COR-L47 (cell line): ENCODE measurements at regions not wholly inside any gene's neighbourhood (a gene's known extent, or its start where the extent isn't known, plus 50 kb on each side); places are given as distances from the start of the nearest gene placed in this dataset.

Experiments
- DNase-seq: peaks from one replicate; lab custom pipeline; 2025; lab: John Stamatoyannopoulos, UW

DNA sequence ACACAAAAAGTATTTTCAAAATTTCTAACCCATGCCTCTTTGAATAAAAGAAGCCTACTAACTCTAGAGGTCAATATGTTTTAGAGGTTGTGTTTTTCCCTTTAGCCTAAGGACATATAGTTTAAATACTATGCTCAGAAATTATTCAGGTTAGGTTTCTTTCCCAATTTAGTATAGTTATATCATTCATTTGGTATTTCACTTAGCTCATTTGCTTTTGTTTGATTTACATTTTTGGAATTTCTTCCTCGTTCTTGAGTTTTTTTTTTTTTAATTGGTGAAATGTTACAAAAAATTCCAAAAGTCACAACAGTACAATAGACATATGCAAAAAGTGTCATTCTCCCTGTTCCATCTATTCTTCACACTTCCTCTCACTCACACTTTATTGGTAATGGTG, 371.3 kb upstream of the TNP1 start:
- DNase-seq = no peak

DNA sequence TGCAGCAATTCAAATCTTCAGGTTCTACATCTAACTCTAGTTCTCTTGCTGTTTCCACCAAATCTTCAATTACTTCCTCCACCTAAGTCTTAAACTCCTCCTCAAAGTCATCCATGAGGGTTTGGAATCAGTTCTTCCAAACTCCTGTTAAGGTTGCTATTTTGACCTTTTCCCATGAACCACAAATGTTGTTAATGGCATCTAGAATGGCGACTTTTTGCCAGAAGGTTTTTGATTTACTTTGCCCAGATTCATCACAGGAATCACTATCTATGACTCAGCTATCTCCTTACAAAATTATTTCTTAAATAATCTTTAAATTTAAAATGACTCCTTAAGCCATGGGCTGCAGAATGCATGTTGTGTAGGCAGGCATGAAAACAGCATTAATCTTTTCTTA, 368.9 kb upstream of the TNP1 start:
- DNase-seq = no peak

GRCh38 chr2:217227794-217228193, 367.9 kb upstream of the TNP1 start:
- no peak for DNase-seq

DNA sequence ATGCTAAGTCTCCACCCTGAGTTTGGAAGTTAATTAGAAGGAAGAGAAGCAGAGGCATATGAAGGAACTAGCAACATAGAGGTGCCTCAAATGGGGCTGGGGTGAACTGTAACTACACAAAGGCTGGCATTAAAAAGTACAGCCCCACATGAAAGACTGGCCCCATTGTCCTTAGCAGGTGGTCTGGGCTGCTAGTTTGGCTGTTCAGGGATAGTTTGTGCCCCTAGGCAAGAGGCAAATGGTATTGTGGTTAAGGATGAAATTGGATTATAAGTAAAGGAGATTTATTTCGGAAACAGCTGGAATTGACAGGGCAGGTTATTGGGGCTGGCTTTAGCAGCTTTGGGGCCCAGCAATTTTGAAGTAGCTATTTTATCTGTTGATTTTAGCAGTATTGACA, 365.7 kb upstream of the TNP1 start:
- no peak for DNase-seq

- no peak for DNase-seq
Measured at GRCh38 chr2:217223222-217223930, 363.5 kb upstream of the TNP1 start.

DNA sequence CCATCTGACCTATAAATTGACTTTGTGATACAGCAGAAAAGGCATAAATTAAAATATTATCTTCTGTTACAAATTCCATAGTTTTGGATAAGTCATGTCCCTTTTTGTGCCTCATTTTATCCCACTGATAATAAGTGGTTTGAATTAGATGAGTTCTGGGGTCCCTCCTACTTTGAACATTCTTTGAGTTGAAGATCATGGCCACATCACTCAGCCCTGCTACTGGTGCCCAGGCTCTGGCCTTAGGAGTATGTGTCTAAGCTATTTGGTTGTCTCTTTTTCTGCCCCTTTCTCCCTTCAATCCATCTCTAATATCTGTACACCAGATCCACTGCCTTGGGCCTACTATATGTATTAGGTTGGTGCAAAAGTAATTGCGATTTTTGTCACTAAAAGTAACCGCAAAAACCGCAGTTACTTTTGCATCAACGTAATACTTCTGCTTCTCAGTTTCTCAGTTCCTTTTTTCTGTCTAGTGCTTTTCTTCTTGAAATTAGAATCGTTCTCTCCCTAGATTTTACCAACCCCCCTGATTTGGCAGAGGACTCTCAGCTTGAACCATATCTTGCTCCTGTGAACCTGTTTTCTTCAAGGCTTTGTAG, 362.5 kb upstream of the TNP1 start:
- DNase-seq = no peak

- no peak for DNase-seq
Measured at GRCh38 chr2:217220228-217221013, 360.6 kb upstream of the TNP1 start.

GRCh38 chr2:217219164-217219520, 359.3 kb upstream of the TNP1 start:
- DNase-seq = no peak

DNA sequence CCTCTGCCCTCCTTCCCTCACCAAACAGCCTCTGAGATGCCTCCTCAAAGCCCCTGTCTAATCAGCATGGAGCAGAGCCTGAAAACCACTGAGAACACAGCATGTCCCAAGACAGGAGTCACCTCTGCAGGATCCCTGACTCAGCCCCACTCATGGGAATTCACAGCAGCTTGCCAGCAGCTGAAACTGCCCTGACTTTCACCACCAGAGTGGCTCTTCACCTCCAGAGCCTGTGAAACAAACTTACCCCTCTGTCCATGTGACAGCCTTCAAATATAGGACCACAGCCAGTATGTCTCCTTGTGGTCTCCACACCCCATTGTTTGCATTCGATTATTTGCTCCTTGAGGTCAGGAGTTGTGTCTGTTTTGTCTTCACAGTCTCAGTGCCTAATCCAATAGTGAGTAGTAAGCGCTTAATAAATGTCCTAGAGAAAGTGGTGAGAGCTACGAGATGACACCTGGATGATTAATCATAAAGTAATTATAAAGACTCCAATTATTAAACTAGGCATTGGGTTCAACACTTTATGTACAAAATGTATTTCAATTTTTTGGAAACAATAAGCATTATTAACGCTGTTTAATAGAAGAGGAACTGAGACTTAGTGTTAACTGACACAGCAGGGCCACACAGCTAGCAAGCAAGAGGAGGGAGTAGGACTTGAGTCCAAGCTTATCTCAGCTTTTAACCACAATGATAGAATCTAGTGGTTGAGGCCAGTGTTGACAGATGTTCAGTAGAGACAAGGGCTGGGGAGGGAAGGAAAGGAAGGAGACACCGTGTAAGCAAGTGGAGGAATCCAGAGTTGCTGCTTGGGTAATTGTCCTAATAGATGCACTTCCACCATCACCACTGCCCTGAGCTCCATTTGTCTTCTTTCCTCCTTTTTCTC, 358.7 kb upstream of the TNP1 start:
- no peak for DNase-seq

DNA sequence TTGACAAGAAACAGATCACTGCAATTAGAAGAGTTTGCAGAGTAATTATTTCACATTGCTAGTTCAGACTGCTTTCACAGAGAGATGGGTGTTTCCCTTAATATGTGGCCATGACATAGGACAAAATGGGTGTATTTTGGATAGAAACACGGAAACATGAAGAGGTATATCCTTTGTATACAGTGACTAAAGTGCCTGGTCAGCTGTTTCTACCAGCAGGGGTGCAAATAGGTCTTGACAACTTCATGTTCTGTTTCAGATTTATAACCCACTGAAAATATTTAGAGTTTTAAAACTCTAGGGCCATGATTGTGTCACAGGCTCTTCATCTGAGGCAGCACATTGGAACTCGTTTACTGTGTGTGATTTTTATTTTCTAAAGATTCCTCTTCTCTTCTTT, 357.1 kb upstream of the TNP1 start:
- DNase-seq = no peak

DNA sequence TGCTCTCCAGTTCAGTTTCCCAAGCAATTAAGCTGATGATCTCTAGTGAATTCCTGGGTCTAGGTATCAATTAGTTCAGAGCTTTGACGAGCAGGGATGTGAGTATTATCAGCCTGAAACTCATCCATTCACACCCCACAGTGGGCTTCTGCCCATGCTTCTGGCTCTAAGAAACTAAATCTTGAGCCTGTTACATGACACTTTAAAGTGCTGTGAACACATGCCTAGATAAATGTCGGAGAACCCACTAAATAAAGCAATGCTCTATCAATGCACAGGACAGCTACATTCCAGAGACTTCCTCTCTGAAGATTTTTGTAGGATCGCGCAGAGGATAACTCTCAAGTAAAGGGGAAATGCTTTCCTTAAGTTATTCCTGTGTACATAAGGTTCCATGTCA, 356.5 kb upstream of the TNP1 start:
- no peak for DNase-seq

- DNase-seq = no peak
Measured at GRCh38 chr2:217215877-217216276, 356.0 kb upstream of the TNP1 start.

- DNase-seq = no peak
Measured at GRCh38 chr2:217208867-217209266, 349.0 kb upstream of the TNP1 start.

GRCh38 chr2:217207699-217208010, 347.8 kb upstream of the TNP1 start:
- no peak for DNase-seq

- no peak for DNase-seq
Measured at GRCh38 chr2:217206907-217207698, 347.2 kb upstream of the TNP1 start.

- DNase-seq = no peak
Measured at GRCh38 chr2:217206016-217206725, 346.3 kb upstream of the TNP1 start.

GRCh38 chr2:217204358-217204757, 344.5 kb upstream of the TNP1 start:
- no peak for DNase-seq

GRCh38 chr2:217203086-217203485, 343.2 kb upstream of the TNP1 start:
- DNase-seq = no peak

- DNase-seq = no peak
Measured at GRCh38 chr2:217199255-217199630, 339.4 kb upstream of the TNP1 start.

- DNase-seq = no peak
Measured at GRCh38 chr2:217195658-217196446, 336.0 kb upstream of the TNP1 start.
